ENCODE measurements at regions not wholly inside any gene's neighbourhood (a gene's known extent, or its start where the extent isn't known, plus 50 kb on each side); places are given as distances from the start of the nearest gene placed in this dataset.

- no peak for TF ChIP-seq ZNF565 (CRISPR knock-in tag; conservative IDR thresholded peaks at IDR 0.05; ENCODE audit: low read depth)
- no peak for TF ChIP-seq TCF4 (CRISPR knock-in tag; IDR thresholded peaks at IDR 0.05; ENCODE audit: borderline replicate concordance)
- no peak for TF ChIP-seq PPARA (CRISPR knock-in tag; IDR thresholded peaks at IDR 0.05; ENCODE audit: borderline replicate concordance)
- TF ChIP-seq ZFP3 (CRISPR knock-in tag; IDR thresholded peaks at IDR 0.05), result no peak
- TF ChIP-seq CSDC2 (CRISPR knock-in tag; IDR thresholded peaks at IDR 0.05), result no peak
- no peak for TF ChIP-seq BACH2 (CRISPR knock-in tag; IDR thresholded peaks at IDR 0.05; ENCODE audit: borderline replicate concordance)
- TF ChIP-seq CREB5 (CRISPR knock-in tag; IDR thresholded peaks at IDR 0.05; ENCODE audit: low read depth), result no peak
- no peak for TF ChIP-seq PATZ1 (CRISPR knock-in tag; IDR thresholded peaks at IDR 0.05; ENCODE audit: borderline replicate concordance)
- no peak for TF ChIP-seq GLIS3 (CRISPR knock-in tag; IDR thresholded peaks at IDR 0.05)
Measured at GRCh38 chr11:129248618-129249017, 56.5 kb upstream of the ARHGAP32 start.

Data from SK-N-SH treated with all-trans-retinoic acid at 6 μM for 48 hours (cell line).